HG03175 (cell line): ENCODE measurements at regions not wholly inside any gene's neighbourhood (a gene's known extent, or its start where the extent isn't known, plus 50 kb on each side); places are given as distances from the start of the nearest gene placed in this dataset.

Source experiments
- ATAC-seq: cut with Tn5 transposase; IDR thresholded peaks from one replicate; pipeline ENCODE4 v1.9.1; 2021; ENCODE audit warnings: mild to moderate bottlenecking, moderate library complexity; ENCODE audit not compliant: unreplicated experiment

DNA sequence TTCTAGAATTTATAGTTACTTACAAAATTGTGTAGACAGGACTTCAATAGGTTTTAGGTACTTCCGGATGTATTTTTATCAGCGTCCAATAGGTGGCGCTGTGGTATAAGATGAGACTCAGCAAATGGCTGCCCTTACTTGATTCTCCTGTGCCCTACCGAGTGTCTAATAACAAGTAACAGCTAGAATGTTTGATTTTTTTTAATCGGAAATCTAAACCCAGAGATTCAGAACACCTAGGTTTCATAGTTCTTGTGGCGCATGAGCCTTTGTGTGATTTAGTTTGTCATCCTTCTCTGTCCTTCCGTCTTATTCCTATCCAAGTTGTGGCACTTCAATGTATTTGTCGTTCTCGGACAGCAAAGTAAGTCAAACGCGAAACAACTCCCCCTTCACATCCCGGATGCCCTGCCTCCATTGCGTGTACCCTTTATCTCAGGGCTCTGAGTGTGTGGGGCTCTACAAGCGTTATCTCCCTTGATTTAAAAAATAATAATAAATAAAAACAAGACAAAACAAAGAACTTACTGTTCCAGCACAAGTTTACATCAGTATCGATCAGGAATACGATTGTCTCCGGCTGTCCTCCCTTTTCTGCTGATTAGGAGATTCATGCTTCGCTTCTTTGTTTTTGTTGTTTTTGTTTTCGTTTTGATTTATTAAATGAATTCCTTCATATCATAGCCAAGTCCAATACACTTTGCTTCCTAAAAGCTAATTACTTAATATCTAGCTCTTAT lies 50.7 kb upstream of the SLC30A5 start:
- peak; percentile 95 for ATAC-seq

DNA sequence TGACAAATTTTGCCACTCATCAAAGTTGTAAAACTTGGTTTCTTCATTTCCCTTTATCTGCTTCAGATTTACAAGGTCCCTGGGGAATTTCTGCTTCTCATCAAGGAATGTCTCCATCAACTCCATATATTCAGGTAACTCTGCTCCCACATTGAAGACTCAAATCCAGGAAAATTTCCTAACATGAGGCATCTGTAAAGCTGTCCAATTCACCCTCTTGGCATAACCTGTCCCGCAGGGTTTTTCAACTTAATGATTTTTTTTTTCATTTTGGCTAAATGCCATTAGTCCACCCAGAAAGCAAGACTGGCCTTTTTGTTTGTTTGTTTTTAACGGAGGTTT lies 50.2 kb upstream of the SLC30A5 start:
- ATAC-seq = no peak
